Tibial artery (tissue), 4 donors: ENCODE measurements at regions not wholly inside any gene's neighbourhood (a gene's known extent, or its start where the extent isn't known, plus 50 kb on each side); places are given as distances from the start of the nearest gene placed in this dataset.

Source experiments
- DNase-seq, 2 donors: peaks; one replicate each; pipeline ENCODE4 v3.0.0-alpha.2; 2019
- H3K27ac ChIP-seq, 2 donors: fragments of 200-600 bp; sonication (generic) in 1 of 2; 1 replicate in 1 of 2; 2 replicates in 1 of 2; pipeline ENCODE4 v1.5.1; 2018 to 2019; ENCODE audit warnings: mild to moderate bottlenecking in 1 of 2
- H3K27me3 ChIP-seq, 2 donors: fragments of 200-600 bp; sonication (generic) in 1 of 2; one replicate each; pipeline versions ENCODE4 v1.5.1 to v1.6.0; 2016 to 2019
- H3K36me3 ChIP-seq, 3 donors: fragments of 200-600 bp; sonication (generic) in 2 of 3; one replicate each; pipeline ENCODE4 v1.5.1; 2016 to 2019; ENCODE audit warnings: mild to moderate bottlenecking in 2 of 3
- H3K4me1 ChIP-seq, 4 donors: fragments of 200-600 bp; sonication (generic) in 2 of 4; 1 replicate in 3 of 4; 2 replicates in 1 of 4; pipeline ENCODE4 v1.5.1; 2016 to 2019
- H3K4me3 ChIP-seq, 2 donors: fragments of 200-600 bp; sonication (generic) in 1 of 2; 1 replicate in 1 of 2; 2 replicates in 1 of 2; pipeline ENCODE4 v1.5.1; 2018 to 2019; ENCODE audit warnings: mild to moderate bottlenecking in 2 of 2
- H3K9me3 ChIP-seq, 3 donors: fragments of 200-600 bp; sonication (generic) in 1 of 3; one replicate each; pipeline ENCODE4 v1.5.1; 2016 to 2019
- CTCF ChIP-seq, 2 experiments: fragments of 200-600 bp in 1 of 2; fragments of 450-650 bp in 1 of 2; IDR thresholded peaks; one replicate each; pipeline ENCODE4 v1.5.1; 2017 to 2019; ENCODE audit warnings: antibody characterized with exemption in 2 of 2, mild to moderate bottlenecking in 1 of 2, moderate library complexity in 1 of 2
- intact Hi-C: fragments of 100-400 bp; cut with DNase I; formaldehyde crosslinking; loops from one replicate; pipeline ENCODE4 v1.15.0; 2023; ENCODE audit warnings: low total_unique reads

- intact Hi-C loops = no loop called here
- Histone ChIP-seq H3K4me3 (no peak overlapping the region), H3K9me3 (no peaks in the 10 kb centered on the region), H3K36me3 (no peaks in the 10 kb centered on the region), H3K27ac (no peak overlapping the region), H3K4me1 (no peaks in the 10 kb centered on the region), H3K27me3 (peaks cover 0 to 4% of the 10 kb centered on the region in 2 donors)
- DNase-seq = no peak
- no peak for TF ChIP-seq CTCF (IDR thresholded peaks at IDR 0.05)
Observed at GRCh38 chr2:133957724-133958480, 296.0 kb upstream of the MGAT5 start.

- no peak overlapping the region for H3K27ac ChIP-seq
- no peak for DNase-seq
- H3K36me3 ChIP-seq = no peaks in the 10 kb centered on the region
- no peak for TF ChIP-seq CTCF (IDR thresholded peaks at IDR 0.05)
- no peaks in the 10 kb centered on the region for H3K9me3 ChIP-seq
- no peaks in the 10 kb centered on the region for H3K4me1 ChIP-seq
- no peak overlapping the region for H3K4me3 ChIP-seq
- peaks cover 0 to 5% of the 10 kb centered on the region in 2 donors for H3K27me3 ChIP-seq
- intact Hi-C loops = no loop called here
Observed at GRCh38 chr2:133959066-133959465, 294.8 kb upstream of the MGAT5 start.

- intact Hi-C loops = no loop called here
- H3K4me1 ChIP-seq = no peaks in the 10 kb centered on the region
- no peaks in the 10 kb centered on the region for H3K9me3 ChIP-seq
- no peak for DNase-seq
- H3K36me3 ChIP-seq = no peaks in the 10 kb centered on the region
- peaks cover 0 to 3% of the 10 kb centered on the region in 2 donors for H3K27me3 ChIP-seq
- no peak for TF ChIP-seq CTCF (IDR thresholded peaks at IDR 0.05)
- H3K27ac ChIP-seq = no peak overlapping the region
- no peak overlapping the region for H3K4me3 ChIP-seq
Observed at GRCh38 chr2:133966720-133967304, 287.1 kb upstream of the MGAT5 start.

- DNase-seq = no peak
- intact Hi-C loops = no loop called here
- TF ChIP-seq CTCF (IDR thresholded peaks at IDR 0.05) = no peak
- Histone ChIP-seq H3K27me3 (peaks cover 0 to 3% of the 10 kb centered on the region in 2 donors), H3K36me3 (no peaks in the 10 kb centered on the region), H3K4me3 (no peak overlapping the region), H3K9me3 (no peaks in the 10 kb centered on the region), H3K27ac (no peak overlapping the region), H3K4me1 (peaks cover 0 to 2% (median 0%) of the 10 kb centered on the region in 4 donors)
Observed at GRCh38 chr2:133967326-133967725, 286.5 kb upstream of the MGAT5 start.

- intact Hi-C loops = no loop called here
- H3K4me1 ChIP-seq = peaks cover 0 to 13% (median 7%) of the 10 kb centered on the region in 4 donors
- no peak for TF ChIP-seq CTCF (IDR thresholded peaks at IDR 0.05)
- peaks cover 0 to 3% of the 10 kb centered on the region in 2 donors for H3K27me3 ChIP-seq
- no peak overlapping the region for H3K27ac ChIP-seq
- H3K36me3 ChIP-seq = no peaks in the 10 kb centered on the region
- H3K9me3 ChIP-seq = no peaks in the 10 kb centered on the region
- H3K4me3 ChIP-seq = no peak overlapping the region
- DNase-seq = no peak
Observed at GRCh38 chr2:133968446-133968845, 285.4 kb upstream of the MGAT5 start.
